ENCODE measurements at regions not wholly inside any gene's neighbourhood (a gene's known extent, or its start where the extent isn't known, plus 50 kb on each side); places are given as distances from the start of the nearest gene placed in this dataset.

- no peaks in the 10 kb centered on the region for H3K27me3 ChIP-seq (ENCODE audit: control insufficient read depth, insufficient read depth, low read length)
- H3K36me3 ChIP-seq (ENCODE audit: control insufficient read depth, insufficient read depth, low read length): no peaks in the 10 kb centered on the region
- peaks cover 4% of the 10 kb centered on the region for H3K4me1 ChIP-seq (ENCODE audit: control insufficient read depth, insufficient read depth, low read length)
- H3K9ac ChIP-seq (ENCODE audit: low read length): no peak overlapping the region
- no peak overlapping the region for H3K27ac ChIP-seq (ENCODE audit: low read depth, low read length)
- H3K4me3 ChIP-seq (ENCODE audit: low read length): no peak overlapping the region
Measured at GRCh38 chr12:107344035-107344808, 250.9 kb upstream of the CRY1 start.

DNA sequence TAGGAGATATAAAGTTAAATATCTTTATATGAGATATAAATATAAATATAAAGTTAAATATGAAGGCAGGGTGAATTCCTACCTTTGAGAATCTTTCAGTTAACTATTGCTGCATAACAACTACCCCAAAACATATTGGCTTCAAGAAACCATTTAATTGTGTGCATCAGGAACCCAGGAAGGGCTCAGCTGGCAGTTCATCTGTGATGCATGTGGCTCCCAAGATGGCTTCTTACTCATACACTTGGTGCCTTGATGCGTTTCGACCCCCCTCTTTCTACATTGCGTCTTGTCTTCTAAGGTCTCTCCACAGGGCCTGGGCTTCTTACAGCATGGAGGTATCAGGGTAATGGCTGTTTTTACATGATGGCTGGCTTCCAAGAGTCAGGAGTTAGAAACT, 253.9 kb upstream of the CRY1 start:
- Histone ChIP-seq H3K27ac (ENCODE audit: low read depth, low read length) (no peak overlapping the region), H3K36me3 (ENCODE audit: control insufficient read depth, insufficient read depth, low read length) (no peaks in the 10 kb centered on the region), H3K27me3 (ENCODE audit: control insufficient read depth, insufficient read depth, low read length) (no peaks in the 10 kb centered on the region), H3K4me1 (ENCODE audit: control insufficient read depth, insufficient read depth, low read length) (peaks cover 4% of the 10 kb centered on the region), H3K4me3 (ENCODE audit: low read length) (no peak overlapping the region), H3K9ac (ENCODE audit: low read length) (no peak overlapping the region)

GRCh38 chr12:107349008-107349747, 255.8 kb upstream of the CRY1 start:
- H3K27ac ChIP-seq (ENCODE audit: low read depth, low read length): no peak overlapping the region
- peaks cover 4% of the 10 kb centered on the region for H3K4me1 ChIP-seq (ENCODE audit: control insufficient read depth, insufficient read depth, low read length)
- H3K4me3 ChIP-seq (ENCODE audit: low read length): no peak overlapping the region
- no peak overlapping the region for H3K9ac ChIP-seq (ENCODE audit: low read length)
- H3K36me3 ChIP-seq (ENCODE audit: control insufficient read depth, insufficient read depth, low read length): no peaks in the 10 kb centered on the region
- H3K27me3 ChIP-seq (ENCODE audit: control insufficient read depth, insufficient read depth, low read length): no peaks in the 10 kb centered on the region

DNA sequence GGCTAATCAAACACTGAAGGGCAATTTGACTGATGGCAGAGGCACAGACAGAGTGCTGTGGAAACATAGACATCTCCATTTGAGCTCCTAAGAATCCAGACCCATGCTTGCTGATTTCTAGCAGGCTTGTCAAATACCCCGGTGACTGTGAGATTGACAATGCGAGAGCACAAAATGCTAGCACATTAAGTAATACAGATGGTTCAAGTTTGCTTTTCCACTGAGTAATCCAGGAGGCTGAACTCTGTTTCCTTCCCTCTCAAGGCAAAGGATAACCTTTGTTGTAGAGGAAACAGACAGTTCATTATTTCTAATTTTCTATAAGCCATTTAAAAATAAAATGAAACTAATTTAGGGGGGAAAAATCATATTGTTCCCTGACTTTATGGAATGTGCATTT, 256.5 kb upstream of the CRY1 start:
- H3K27me3 ChIP-seq (ENCODE audit: control insufficient read depth, insufficient read depth, low read length): no peaks in the 10 kb centered on the region
- H3K36me3 ChIP-seq (ENCODE audit: control insufficient read depth, insufficient read depth, low read length): no peaks in the 10 kb centered on the region
- no peak overlapping the region for H3K27ac ChIP-seq (ENCODE audit: low read depth, low read length)
- no peak overlapping the region for H3K9ac ChIP-seq (ENCODE audit: low read length)
- H3K4me3 ChIP-seq (ENCODE audit: low read length): no peak overlapping the region
- H3K4me1 ChIP-seq (ENCODE audit: control insufficient read depth, insufficient read depth, low read length): peaks cover 4% of the 10 kb centered on the region

DNA sequence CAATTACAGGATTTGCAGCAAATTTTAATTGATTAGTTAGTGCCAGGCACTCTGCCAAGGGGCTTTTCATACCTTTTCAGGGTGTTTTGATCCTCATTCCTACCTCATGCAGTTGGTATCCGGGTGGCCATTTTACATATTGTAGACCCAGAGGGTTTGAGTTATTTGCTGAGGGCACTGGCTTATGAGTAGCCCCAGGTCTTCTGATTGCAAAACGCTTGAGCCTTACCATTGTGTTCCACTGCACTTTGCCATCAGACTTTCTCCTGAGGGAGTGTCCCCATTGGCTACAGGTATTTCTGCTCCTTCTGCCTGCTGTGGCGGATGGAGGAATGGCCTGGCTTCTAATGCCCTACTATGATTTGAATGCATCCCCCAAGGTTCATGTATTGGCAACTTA, 257.8 kb upstream of the CRY1 start:
- Histone ChIP-seq H3K4me3 (ENCODE audit: low read length) (no peak overlapping the region), H3K36me3 (ENCODE audit: control insufficient read depth, insufficient read depth, low read length) (no peaks in the 10 kb centered on the region), H3K27me3 (ENCODE audit: control insufficient read depth, insufficient read depth, low read length) (no peaks in the 10 kb centered on the region), H3K9ac (ENCODE audit: low read length) (no peak overlapping the region), H3K4me1 (ENCODE audit: control insufficient read depth, insufficient read depth, low read length) (peaks cover 6% of the 10 kb centered on the region), H3K27ac (ENCODE audit: low read depth, low read length) (no peak overlapping the region)

- Histone ChIP-seq H3K4me3 (ENCODE audit: low read length) (no peak overlapping the region), H3K36me3 (ENCODE audit: control insufficient read depth, insufficient read depth, low read length) (no peaks in the 10 kb centered on the region), H3K4me1 (ENCODE audit: control insufficient read depth, insufficient read depth, low read length) (peaks cover 6% of the 10 kb centered on the region)
Measured at GRCh38 chr12:107351713-107352112, 258.4 kb upstream of the CRY1 start.

DNA sequence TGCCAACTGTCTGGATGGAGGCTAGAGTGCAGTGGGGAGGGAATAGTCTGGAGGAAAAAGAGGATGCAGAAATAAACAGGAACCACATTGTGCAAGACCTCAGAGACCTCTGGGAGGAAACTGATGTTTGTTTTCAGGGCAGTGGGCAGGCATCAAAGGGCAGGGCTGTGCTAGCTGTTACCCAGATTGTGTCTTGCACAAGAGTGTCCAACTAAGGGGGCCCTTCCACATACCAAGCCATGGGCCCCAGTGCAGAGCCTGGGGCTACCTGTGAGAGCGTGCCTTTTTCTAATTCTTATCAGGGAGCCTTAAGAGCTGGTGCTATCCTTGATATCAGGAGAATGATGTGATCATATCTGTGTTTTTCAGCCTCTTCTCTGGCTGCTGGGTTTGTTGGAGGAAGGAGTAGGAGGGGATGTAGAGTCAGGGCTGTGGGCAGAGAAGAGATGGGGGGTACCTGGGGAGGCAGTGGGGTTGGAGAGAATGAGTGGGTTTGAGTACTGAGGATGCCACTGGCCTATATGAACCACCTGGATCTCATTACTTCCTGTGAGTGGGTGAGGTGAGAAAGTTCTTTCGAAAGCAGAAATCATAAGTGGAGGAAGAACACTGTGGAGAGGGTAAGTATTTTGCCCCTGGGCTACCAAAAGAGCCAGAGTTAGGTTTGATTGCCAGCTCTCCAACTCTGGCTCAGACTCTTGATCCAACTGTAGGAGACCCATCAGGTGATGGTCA, 259.2 kb upstream of the CRY1 start:
- Histone ChIP-seq H3K27ac (ENCODE audit: low read depth, low read length) (no peak overlapping the region), H3K27me3 (ENCODE audit: control insufficient read depth, insufficient read depth, low read length) (no peaks in the 10 kb centered on the region), H3K4me1 (ENCODE audit: control insufficient read depth, insufficient read depth, low read length) (peaks cover 6% of the 10 kb centered on the region), H3K36me3 (ENCODE audit: control insufficient read depth, insufficient read depth, low read length) (no peaks in the 10 kb centered on the region), H3K9ac (ENCODE audit: low read length) (no peak overlapping the region), H3K4me3 (ENCODE audit: low read length) (no peak overlapping the region)

More at GRCh38 chr12:107351713-107352112, 258.4 kb upstream of the CRY1 start:
- no peak overlapping the region for H3K27ac ChIP-seq (ENCODE audit: low read depth, low read length)
- no peak overlapping the region for H3K9ac ChIP-seq (ENCODE audit: low read length)
- H3K27me3 ChIP-seq (ENCODE audit: control insufficient read depth, insufficient read depth, low read length): no peaks in the 10 kb centered on the region

DNA sequence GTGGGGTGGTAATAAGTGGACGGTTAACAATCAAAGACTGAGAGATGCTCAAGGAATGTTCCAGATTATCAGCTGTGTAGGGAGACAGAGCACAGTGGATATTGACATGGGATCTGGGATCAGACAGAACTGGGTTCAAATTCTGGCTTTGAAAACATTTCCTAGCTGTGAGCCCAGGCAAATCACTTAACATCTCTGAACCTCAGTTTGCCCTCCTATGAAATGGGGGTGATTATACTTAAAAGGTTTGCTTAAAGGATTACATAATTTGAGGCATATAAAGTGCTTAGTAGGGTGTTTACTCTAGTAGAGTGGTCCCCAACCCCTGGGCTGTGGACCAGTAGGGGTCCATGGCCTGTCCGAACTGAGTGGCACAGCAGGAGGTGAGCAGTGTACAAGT, 260.0 kb upstream of the CRY1 start:
- Histone ChIP-seq H3K4me3 (ENCODE audit: low read length) (no peak overlapping the region), H3K27me3 (ENCODE audit: control insufficient read depth, insufficient read depth, low read length) (no peaks in the 10 kb centered on the region), H3K36me3 (ENCODE audit: control insufficient read depth, insufficient read depth, low read length) (no peaks in the 10 kb centered on the region), H3K9ac (ENCODE audit: low read length) (no peak overlapping the region), H3K27ac (ENCODE audit: low read depth, low read length) (no peak overlapping the region), H3K4me1 (ENCODE audit: control insufficient read depth, insufficient read depth, low read length) (peaks cover 6% of the 10 kb centered on the region)

DNA sequence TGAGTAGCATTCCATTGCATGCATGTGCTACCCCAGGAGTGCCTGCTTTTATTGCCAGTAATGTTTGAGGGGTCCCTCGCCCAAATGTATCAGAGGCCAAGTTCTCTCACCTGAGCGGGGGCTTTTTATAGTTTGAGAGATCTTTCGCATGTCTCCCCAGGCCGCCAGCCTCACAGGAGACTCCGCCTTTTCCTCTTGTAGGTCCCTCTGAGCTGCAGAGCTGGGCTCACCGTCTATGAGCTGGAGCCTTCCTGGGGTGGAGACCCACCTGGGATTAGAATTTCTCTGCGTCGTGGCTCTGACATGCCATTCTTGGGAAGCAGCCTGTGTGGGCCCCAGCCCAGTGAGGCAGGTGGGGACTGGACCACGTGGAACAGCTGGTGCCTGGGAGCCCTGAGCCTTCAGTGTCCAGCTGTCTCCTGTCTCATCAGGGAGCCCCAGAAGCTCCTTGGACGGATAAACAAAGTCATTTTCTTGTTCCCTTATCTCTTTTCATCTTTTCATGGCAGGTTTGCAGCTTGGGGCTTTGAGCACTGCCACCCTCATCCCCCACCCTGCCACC, 261.7 kb upstream of the CRY1 start:
- Histone ChIP-seq H3K27me3 (ENCODE audit: control insufficient read depth, insufficient read depth, low read length) (no peaks in the 10 kb centered on the region), H3K4me1 (ENCODE audit: control insufficient read depth, insufficient read depth, low read length) (peaks cover 2% of the 10 kb centered on the region), H3K27ac (ENCODE audit: low read depth, low read length) (no peak overlapping the region), H3K9ac (ENCODE audit: low read length) (no peak overlapping the region), H3K4me3 (ENCODE audit: low read length) (no peak overlapping the region), H3K36me3 (ENCODE audit: control insufficient read depth, insufficient read depth, low read length) (no peaks in the 10 kb centered on the region)

DNA sequence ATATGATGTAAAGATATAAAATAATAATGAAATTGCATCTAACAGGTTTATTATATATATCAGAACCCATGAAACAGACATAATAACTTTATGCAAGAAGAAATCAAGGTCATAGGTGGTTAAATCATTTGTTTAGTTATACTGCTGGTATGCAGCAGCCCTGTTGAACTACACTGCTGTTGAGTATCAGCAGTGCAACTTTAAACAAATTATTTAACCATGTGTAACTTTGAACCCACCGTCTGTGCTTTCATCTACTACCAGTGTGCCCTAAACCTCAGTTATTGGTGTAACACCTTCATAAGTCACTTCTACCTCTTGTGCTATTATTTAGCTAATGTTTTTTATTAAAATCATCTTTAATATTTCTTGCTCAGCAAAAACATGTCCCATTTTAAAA, 262.3 kb upstream of the CRY1 start:
- no peak overlapping the region for H3K4me3 ChIP-seq (ENCODE audit: low read length)
- no peak overlapping the region for H3K9ac ChIP-seq (ENCODE audit: low read length)
- peaks cover 2% of the 10 kb centered on the region for H3K4me1 ChIP-seq (ENCODE audit: control insufficient read depth, insufficient read depth, low read length)
- no peak overlapping the region for H3K27ac ChIP-seq (ENCODE audit: low read depth, low read length)
- H3K27me3 ChIP-seq (ENCODE audit: control insufficient read depth, insufficient read depth, low read length): no peaks in the 10 kb centered on the region
- no peaks in the 10 kb centered on the region for H3K36me3 ChIP-seq (ENCODE audit: control insufficient read depth, insufficient read depth, low read length)

GRCh38 chr12:107356266-107356936, 263.1 kb upstream of the CRY1 start:
- Histone ChIP-seq H3K4me3 (ENCODE audit: low read length) (no peak overlapping the region), H3K27me3 (ENCODE audit: control insufficient read depth, insufficient read depth, low read length) (no peaks in the 10 kb centered on the region), H3K36me3 (ENCODE audit: control insufficient read depth, insufficient read depth, low read length) (no peaks in the 10 kb centered on the region), H3K4me1 (ENCODE audit: control insufficient read depth, insufficient read depth, low read length) (peaks cover 2% of the 10 kb centered on the region), H3K9ac (ENCODE audit: low read length) (no peak overlapping the region), H3K27ac (ENCODE audit: low read depth, low read length) (no peak overlapping the region)

GRCh38 chr12:107356937-107357295, 263.6 kb upstream of the CRY1 start:
- no peak overlapping the region for H3K27ac ChIP-seq (ENCODE audit: low read depth, low read length)
- no peaks in the 10 kb centered on the region for H3K27me3 ChIP-seq (ENCODE audit: control insufficient read depth, insufficient read depth, low read length)
- H3K9ac ChIP-seq (ENCODE audit: low read length): no peak overlapping the region
- H3K36me3 ChIP-seq (ENCODE audit: control insufficient read depth, insufficient read depth, low read length): no peaks in the 10 kb centered on the region
- H3K4me1 ChIP-seq (ENCODE audit: control insufficient read depth, insufficient read depth, low read length): peaks cover 2% of the 10 kb centered on the region
- H3K4me3 ChIP-seq (ENCODE audit: low read length): no peak overlapping the region
